ENCODE measurements at regions not wholly inside any gene's neighbourhood (a gene's known extent, or its start where the extent isn't known, plus 50 kb on each side); places are given as distances from the start of the nearest gene placed in this dataset.
A peak's percentile ranks its signal among the peaks of the same experiment; 100 is the strongest.

- no peak overlapping the region for H4K12ac ChIP-seq (ENCODE audit: low read depth, low read length)
- H3K79me2 ChIP-seq (ENCODE audit: control insufficient read depth, insufficient read depth, low read length, poor library complexity): no peaks in the 10 kb centered on the region
- no peak overlapping the region for H4K8ac ChIP-seq (ENCODE audit: low read depth, low read length)
- no peak overlapping the region for H3K4me2 ChIP-seq (ENCODE audit: low read length)
- H3K4me1 ChIP-seq (ENCODE audit: control insufficient read depth in 1 of 2, insufficient read depth in 2 of 2, low read length in 2 of 2): peaks cover 0 to 8% of the 10 kb centered on the region in 2 experiments
- no peaks in the 10 kb centered on the region for H3K9me3 ChIP-seq (ENCODE audit: insufficient read depth, low read depth, low read length)
- DNase-seq: no peak
- H3K9ac ChIP-seq (ENCODE audit: low read length): no peak overlapping the region
- no peak overlapping the region for H4K91ac ChIP-seq (ENCODE audit: low read depth, low read length)
- no peak overlapping the region for H3K27ac ChIP-seq (ENCODE audit: low read depth, low read length)
- H3K36me3 ChIP-seq (ENCODE audit: control insufficient read depth in 1 of 2, insufficient read depth in 2 of 2, low read length in 2 of 2): no peaks in the 10 kb centered on the region
- H3K14ac ChIP-seq (ENCODE audit: low read length): no peak overlapping the region
- no peak overlapping the region for H2BK5ac ChIP-seq (ENCODE audit: low read depth, low read length, poor library complexity)
- no peak overlapping the region for H2BK120ac ChIP-seq (ENCODE audit: insufficient read depth, low read length, poor library complexity)
- H2BK12ac ChIP-seq (ENCODE audit: low read length): no peak overlapping the region
- WGBS (ENCODE audit: extremely low coverage, insufficient coverage, insufficient read length): no CpG with 5 or more reads among the region's 3 CpGs
- no peak overlapping the region for H2AFZ ChIP-seq (ENCODE audit: insufficient read depth, low read length, poor library complexity)
- H2AK5ac ChIP-seq (ENCODE audit: low read length): no peak overlapping the region
- H3K18ac ChIP-seq (ENCODE audit: low read length): no peak overlapping the region
- peaks cover 1% of the 10 kb centered on the region for H3K79me1 ChIP-seq (ENCODE audit: low read length)
- no peak overlapping the region for H3K23ac ChIP-seq (ENCODE audit: low read length)
- H3K27me3 ChIP-seq (ENCODE audit: insufficient read depth, low read length): no peaks in the 10 kb centered on the region
- H3K4me3 ChIP-seq (ENCODE audit: low read depth, low read length): no peak overlapping the region
- H3K4ac ChIP-seq (ENCODE audit: low read depth, low read length): no peak overlapping the region
Measured at GRCh38 chr5:166488560-166488959, 1802.9 kb upstream of the WWC1 start.

DNA sequence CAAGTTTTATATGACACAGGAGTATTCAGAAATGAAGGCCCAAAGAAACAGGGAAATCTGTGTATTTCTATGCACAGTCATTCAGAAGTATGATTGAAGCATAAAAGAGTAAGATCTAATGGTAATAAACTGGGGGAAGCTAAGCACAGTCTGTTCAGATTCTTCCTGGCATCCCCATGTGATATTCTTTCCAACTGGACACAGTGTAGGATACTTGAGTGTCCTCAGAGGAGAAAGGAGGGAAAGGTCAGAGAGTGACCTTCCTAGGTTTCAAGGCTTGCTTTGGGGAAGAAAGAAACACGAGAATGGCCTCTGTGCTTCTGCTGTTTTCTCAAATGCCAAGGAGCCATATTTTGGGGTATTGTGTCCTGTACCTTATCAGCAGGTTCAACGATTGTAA is 1798.4 kb upstream of the WWC1 start:
- Histone ChIP-seq H3K79me2 (ENCODE audit: control insufficient read depth, insufficient read depth, low read length, poor library complexity) (no peaks in the 10 kb centered on the region), H4K8ac (ENCODE audit: low read depth, low read length) (no peak overlapping the region), H3K4ac (ENCODE audit: low read depth, low read length) (no peak overlapping the region), H3K4me1 (ENCODE audit: control insufficient read depth in 1 of 2, insufficient read depth in 2 of 2, low read length in 2 of 2) (peaks cover 0 to 8% of the 10 kb centered on the region in 2 experiments), H2AK5ac (ENCODE audit: low read length) (no peak overlapping the region), H2BK5ac (ENCODE audit: low read depth, low read length, poor library complexity) (no peak overlapping the region), H3K9ac (ENCODE audit: low read length) (no peak overlapping the region), H3K36me3 (ENCODE audit: control insufficient read depth in 1 of 2, insufficient read depth in 2 of 2, low read length in 2 of 2) (no peaks in the 10 kb centered on the region), H2BK12ac (ENCODE audit: low read length) (no peak overlapping the region), H3K79me1 (ENCODE audit: low read length) (peaks cover 1% of the 10 kb centered on the region), H3K4me2 (ENCODE audit: low read length) (no peak overlapping the region), H2BK120ac (ENCODE audit: insufficient read depth, low read length, poor library complexity) (no peak overlapping the region), H4K91ac (ENCODE audit: low read depth, low read length) (no peak overlapping the region), H3K27me3 (ENCODE audit: insufficient read depth, low read length) (no peaks in the 10 kb centered on the region), H3K23ac (ENCODE audit: low read length) (no peak overlapping the region), H3K27ac (ENCODE audit: low read depth, low read length) (no peak overlapping the region), H3K18ac (ENCODE audit: low read length) (no peak overlapping the region), H3K14ac (ENCODE audit: low read length) (no peak overlapping the region), H3K9me3 (ENCODE audit: insufficient read depth, low read depth, low read length) (no peaks in the 10 kb centered on the region), H2AFZ (ENCODE audit: insufficient read depth, low read length, poor library complexity) (no peak overlapping the region), H3K4me3 (ENCODE audit: low read depth, low read length) (no peak overlapping the region), H4K12ac (ENCODE audit: low read depth, low read length) (no peak overlapping the region)
- no CpG with 5 or more reads among the region's 2 CpGs for WGBS (ENCODE audit: extremely low coverage, insufficient coverage, insufficient read length)
- DNase-seq: no peak

GRCh38 chr5:166493612-166494011 is 1797.8 kb upstream of the WWC1 start:
- H3K4me2 ChIP-seq (ENCODE audit: low read length): no peak overlapping the region
- peaks cover 0 to 3% of the 10 kb centered on the region in 2 experiments for H3K4me1 ChIP-seq (ENCODE audit: control insufficient read depth in 1 of 2, insufficient read depth in 2 of 2, low read length in 2 of 2)
- WGBS (ENCODE audit: extremely low coverage, insufficient coverage, insufficient read length): no CpG with 5 or more reads among the region's 7 CpGs
- H2AK5ac ChIP-seq (ENCODE audit: low read length): no peak overlapping the region
- H2AFZ ChIP-seq (ENCODE audit: insufficient read depth, low read length, poor library complexity): no peak overlapping the region
- H3K27me3 ChIP-seq (ENCODE audit: insufficient read depth, low read length): no peaks in the 10 kb centered on the region
- no peak overlapping the region for H3K4ac ChIP-seq (ENCODE audit: low read depth, low read length)
- peak; percentile 6 to 52 for DNase-seq
- no peak overlapping the region for H3K27ac ChIP-seq (ENCODE audit: low read depth, low read length)
- H3K23ac ChIP-seq (ENCODE audit: low read length): no peak overlapping the region
- H3K18ac ChIP-seq (ENCODE audit: low read length): no peak overlapping the region
- no peak overlapping the region for H4K12ac ChIP-seq (ENCODE audit: low read depth, low read length)
- no peaks in the 10 kb centered on the region for H3K79me2 ChIP-seq (ENCODE audit: control insufficient read depth, insufficient read depth, low read length, poor library complexity)
- H3K9ac ChIP-seq (ENCODE audit: low read length): no peak overlapping the region
- H2BK12ac ChIP-seq (ENCODE audit: low read length): no peak overlapping the region
- no peak overlapping the region for H4K91ac ChIP-seq (ENCODE audit: low read depth, low read length)
- H3K4me3 ChIP-seq (ENCODE audit: low read depth, low read length): no peak overlapping the region
- no peak overlapping the region for H3K14ac ChIP-seq (ENCODE audit: low read length)
- H3K9me3 ChIP-seq (ENCODE audit: insufficient read depth, low read depth, low read length): no peaks in the 10 kb centered on the region
- H2BK120ac ChIP-seq (ENCODE audit: insufficient read depth, low read length, poor library complexity): no peak overlapping the region
- no peak overlapping the region for H2BK5ac ChIP-seq (ENCODE audit: low read depth, low read length, poor library complexity)
- peaks cover 1% of the 10 kb centered on the region for H3K79me1 ChIP-seq (ENCODE audit: low read length)
- H3K36me3 ChIP-seq (ENCODE audit: control insufficient read depth in 1 of 2, insufficient read depth in 2 of 2, low read length in 2 of 2): no peaks in the 10 kb centered on the region
- H4K8ac ChIP-seq (ENCODE audit: low read depth, low read length): no peak overlapping the region

- Histone ChIP-seq H3K9me3 (ENCODE audit: insufficient read depth, low read depth, low read length) (no peaks in the 10 kb centered on the region), H2BK12ac (ENCODE audit: low read length) (no peak overlapping the region), H3K36me3 (ENCODE audit: control insufficient read depth in 1 of 2, insufficient read depth in 2 of 2, low read length in 2 of 2) (no peaks in the 10 kb centered on the region), H3K9ac (ENCODE audit: low read length) (no peak overlapping the region), H3K4me3 (ENCODE audit: low read depth, low read length) (no peak overlapping the region), H2AK5ac (ENCODE audit: low read length) (no peak overlapping the region), H2AFZ (ENCODE audit: insufficient read depth, low read length, poor library complexity) (no peak overlapping the region), H3K27me3 (ENCODE audit: insufficient read depth, low read length) (no peaks in the 10 kb centered on the region), H2BK5ac (ENCODE audit: low read depth, low read length, poor library complexity) (no peak overlapping the region), H3K23ac (ENCODE audit: low read length) (no peak overlapping the region), H2BK120ac (ENCODE audit: insufficient read depth, low read length, poor library complexity) (no peak overlapping the region), H3K79me1 (ENCODE audit: low read length) (no peaks in the 10 kb centered on the region), H3K27ac (ENCODE audit: low read depth, low read length) (no peak overlapping the region), H3K79me2 (ENCODE audit: control insufficient read depth, insufficient read depth, low read length, poor library complexity) (no peaks in the 10 kb centered on the region), H3K14ac (ENCODE audit: low read length) (no peak overlapping the region), H3K4ac (ENCODE audit: low read depth, low read length) (no peak overlapping the region), H4K12ac (ENCODE audit: low read depth, low read length) (no peak overlapping the region), H3K4me1 (ENCODE audit: control insufficient read depth in 1 of 2, insufficient read depth in 2 of 2, low read length in 2 of 2) (peaks cover 0 to 2% of the 10 kb centered on the region in 2 experiments), H4K91ac (ENCODE audit: low read depth, low read length) (no peak overlapping the region), H3K18ac (ENCODE audit: low read length) (no peak overlapping the region), H4K8ac (ENCODE audit: low read depth, low read length) (no peak overlapping the region), H3K4me2 (ENCODE audit: low read length) (no peak overlapping the region)
- no CpG with 5 or more reads among the region's 3 CpGs for WGBS (ENCODE audit: extremely low coverage, insufficient coverage, insufficient read length)
- peak in 1 of 2 donors; percentile 2 for DNase-seq
Measured at GRCh38 chr5:166497496-166498104, 1793.8 kb upstream of the WWC1 start.

All from trophoblast cell (in vitro differentiated cells and primary cell).